Sigmoid colon (tissue), 3 donors: ENCODE measurements at regions not wholly inside any gene's neighbourhood (a gene's known extent, or its start where the extent isn't known, plus 50 kb on each side); places are given as distances from the start of the nearest gene placed in this dataset.

Experiments
- POLR2A ChIP-seq, 2 donors: fragments of 450-650 bp; IDR thresholded peaks; one replicate each; pipeline ENCODE4 v1.6.1; 2016; ENCODE audit warnings: antibody characterized with exemption in 2 of 2, mild to moderate bottlenecking in 2 of 2, moderate library complexity in 2 of 2
- TF ChIP-seq, protein P1 (sequence below), 4 experiments: fragments of 450-650 bp in 3 of 4; fragments of 200-600 bp in 1 of 4; IDR thresholded peaks; one replicate each; pipeline ENCODE4 v1.5.1; 2016 to 2019; ENCODE audit warnings: antibody characterized with exemption in 4 of 4, mild to moderate bottlenecking in 3 of 4, moderate library complexity in 2 of 4

DNA sequence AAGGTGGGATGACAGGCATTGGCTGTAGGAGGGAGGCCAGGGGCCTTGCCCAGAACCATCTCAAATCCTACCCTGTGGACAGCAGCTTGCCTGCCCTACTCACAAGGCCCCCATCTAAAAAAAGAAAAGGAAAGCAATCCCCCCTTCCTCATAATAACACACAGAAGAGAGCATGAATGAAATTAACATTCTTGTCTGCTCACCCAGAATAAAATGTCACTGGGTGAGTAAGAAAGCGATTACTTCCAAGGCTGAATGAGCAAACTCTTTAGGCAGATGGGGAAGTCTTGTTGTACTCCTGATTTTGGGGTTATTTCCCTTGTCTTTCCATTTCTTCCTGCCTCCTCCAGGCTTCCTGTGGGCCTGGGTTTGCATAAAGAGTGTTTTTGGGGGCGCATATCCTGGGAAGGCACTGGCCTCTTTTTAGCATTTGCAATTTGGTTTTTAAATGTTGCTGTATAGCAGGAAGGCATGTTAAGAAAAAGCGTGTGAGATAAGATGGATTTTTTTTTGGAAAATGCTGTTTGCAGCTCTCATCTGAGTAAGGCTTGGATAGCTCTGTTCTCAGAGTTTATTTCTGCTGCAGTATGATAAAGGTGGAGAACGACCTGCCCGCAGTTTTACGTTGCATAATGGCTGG lies 248.3 kb upstream of the GATB start:
- TF ChIP-seq, protein P1, sequence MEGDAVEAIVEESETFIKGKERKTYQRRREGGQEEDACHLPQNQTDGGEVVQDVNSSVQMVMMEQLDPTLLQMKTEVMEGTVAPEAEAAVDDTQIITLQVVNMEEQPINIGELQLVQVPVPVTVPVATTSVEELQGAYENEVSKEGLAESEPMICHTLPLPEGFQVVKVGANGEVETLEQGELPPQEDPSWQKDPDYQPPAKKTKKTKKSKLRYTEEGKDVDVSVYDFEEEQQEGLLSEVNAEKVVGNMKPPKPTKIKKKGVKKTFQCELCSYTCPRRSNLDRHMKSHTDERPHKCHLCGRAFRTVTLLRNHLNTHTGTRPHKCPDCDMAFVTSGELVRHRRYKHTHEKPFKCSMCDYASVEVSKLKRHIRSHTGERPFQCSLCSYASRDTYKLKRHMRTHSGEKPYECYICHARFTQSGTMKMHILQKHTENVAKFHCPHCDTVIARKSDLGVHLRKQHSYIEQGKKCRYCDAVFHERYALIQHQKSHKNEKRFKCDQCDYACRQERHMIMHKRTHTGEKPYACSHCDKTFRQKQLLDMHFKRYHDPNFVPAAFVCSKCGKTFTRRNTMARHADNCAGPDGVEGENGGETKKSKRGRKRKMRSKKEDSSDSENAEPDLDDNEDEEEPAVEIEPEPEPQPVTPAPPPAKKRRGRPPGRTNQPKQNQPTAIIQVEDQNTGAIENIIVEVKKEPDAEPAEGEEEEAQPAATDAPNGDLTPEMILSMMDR (IDR thresholded peaks at IDR 0.05) = no peak
- TF ChIP-seq POLR2A (IDR thresholded peaks at IDR 0.05) = no peak
